ENCODE measurements at regions not wholly inside any gene's neighbourhood (a gene's known extent, or its start where the extent isn't known, plus 50 kb on each side); places are given as distances from the start of the nearest gene placed in this dataset.

DNA sequence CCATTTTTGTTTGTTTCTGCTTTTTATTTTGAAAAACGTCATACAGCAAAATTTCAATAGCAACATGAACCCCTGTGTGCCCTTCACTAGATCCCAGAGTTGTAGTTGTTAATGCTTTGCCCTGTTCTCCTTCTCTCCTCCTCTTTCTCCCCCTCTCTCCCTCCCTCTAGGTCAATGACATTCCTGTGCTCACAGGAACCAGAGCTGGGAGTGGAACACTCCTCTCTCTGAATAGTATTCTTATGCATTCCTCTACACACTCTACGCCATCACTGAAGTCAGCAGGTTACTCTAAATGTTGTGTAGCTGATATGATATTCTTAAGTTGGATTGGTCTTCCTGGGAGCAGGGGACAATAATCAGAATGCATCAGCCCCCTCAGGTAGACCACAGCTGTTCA lies 243.4 kb downstream of the SYK start:
- no peak for DNase-seq (ENCODE audit: low read depth)
- TF ChIP-seq CTCF (conservative IDR thresholded peaks at IDR 0.05; ENCODE audit: control insufficient read depth, insufficient read depth, low read depth, low read length), result no peak
- H3K4me3 ChIP-seq (ENCODE audit: control insufficient read depth, low read depth, low read length), result no peak overlapping the region

- TF ChIP-seq CTCF (conservative IDR thresholded peaks at IDR 0.05; ENCODE audit: control insufficient read depth, insufficient read depth, low read depth, low read length), result no peak
- DNase-seq (ENCODE audit: low read depth), result no peak
Observed at GRCh38 chr9:91047529-91047928, 245.9 kb downstream of the SYK start.

DNA sequence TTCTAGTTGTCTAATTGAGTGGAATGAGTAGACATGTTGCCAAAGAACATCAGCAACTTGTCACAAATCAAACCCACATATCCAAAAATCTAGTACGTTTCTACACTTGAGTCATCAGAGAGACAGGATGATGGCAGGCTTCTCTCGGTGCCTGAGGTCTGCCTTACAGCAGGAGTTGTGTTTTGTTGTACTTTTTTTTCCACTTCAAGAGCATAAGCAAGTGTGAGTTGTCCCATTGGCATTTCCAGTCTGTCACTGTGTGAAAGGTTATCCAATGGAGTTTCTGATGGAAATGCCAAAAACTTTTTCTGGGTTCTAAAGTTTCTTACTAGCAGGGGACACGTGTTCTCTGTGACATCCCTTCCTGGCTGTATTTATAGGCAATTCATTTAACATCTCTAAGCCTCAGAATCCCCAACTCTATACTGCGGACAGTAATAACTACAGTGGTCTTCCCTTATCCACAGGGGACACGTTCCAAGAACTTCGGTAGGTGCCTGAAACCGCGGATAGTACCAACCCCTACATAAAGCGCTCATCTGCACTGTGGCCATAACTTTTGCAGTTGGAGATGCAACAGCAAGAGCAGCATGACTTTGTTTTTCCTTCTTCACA lies 246.5 kb downstream of the SYK start:
- TF ChIP-seq CTCF (conservative IDR thresholded peaks at IDR 0.05; ENCODE audit: control insufficient read depth, insufficient read depth, low read depth, low read length), result no peak
- peak; percentile 92 for DNase-seq (ENCODE audit: low read depth)
- no peak overlapping the region for H3K4me3 ChIP-seq (ENCODE audit: control insufficient read depth, low read depth, low read length)

More at GRCh38 chr9:91047529-91047928, 245.9 kb downstream of the SYK start:
- no peak overlapping the region for H3K4me3 ChIP-seq (ENCODE audit: control insufficient read depth, low read depth, low read length)

DNA sequence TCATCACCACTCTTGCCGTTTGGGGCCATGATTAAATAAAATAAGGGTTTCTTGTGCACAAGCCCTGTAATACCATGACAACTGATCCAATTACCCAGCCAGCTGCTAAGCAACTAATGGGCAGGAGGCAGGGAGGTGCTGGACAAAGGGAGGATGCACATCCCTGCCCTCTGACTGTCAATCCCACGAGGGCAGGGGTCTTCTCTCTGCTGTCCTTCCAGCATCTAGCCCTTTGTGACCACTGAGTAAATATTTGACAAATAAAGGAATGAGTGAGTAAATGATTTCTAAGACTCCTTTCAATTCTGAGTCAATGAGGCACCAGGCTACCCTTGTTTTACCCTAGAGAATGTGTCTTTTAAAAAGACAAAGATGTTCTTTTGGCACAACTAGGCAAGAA lies 247.1 kb downstream of the SYK start:
- no peak overlapping the region for H3K4me3 ChIP-seq (ENCODE audit: control insufficient read depth, low read depth, low read length)
- TF ChIP-seq CTCF (conservative IDR thresholded peaks at IDR 0.05; ENCODE audit: control insufficient read depth, insufficient read depth, low read depth, low read length), result no peak
- no peak for DNase-seq (ENCODE audit: low read depth)

DNA sequence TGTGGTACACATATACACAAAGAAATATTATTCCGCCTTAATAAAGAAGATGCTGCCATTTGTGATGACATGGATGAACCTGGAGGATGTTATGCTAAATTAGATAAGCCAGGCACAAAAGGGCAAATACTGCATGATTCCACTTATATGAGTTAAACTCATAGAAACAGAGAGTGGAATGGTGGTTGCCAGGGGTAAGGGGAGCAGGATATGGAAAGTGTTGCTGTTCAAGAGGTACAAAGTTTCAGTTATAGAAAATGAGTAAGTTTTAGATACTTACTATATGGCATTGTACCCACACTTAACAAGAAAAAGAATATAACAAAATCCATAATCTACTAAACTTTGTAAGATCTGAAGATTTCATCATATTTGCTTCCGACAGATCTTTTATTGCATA lies 252.2 kb downstream of the SYK start:
- no peak for TF ChIP-seq CTCF (conservative IDR thresholded peaks at IDR 0.05; ENCODE audit: control insufficient read depth, insufficient read depth, low read depth, low read length)
- no peak overlapping the region for H3K4me3 ChIP-seq (ENCODE audit: control insufficient read depth, low read depth, low read length)
- no peak for DNase-seq (ENCODE audit: low read depth)

DNA sequence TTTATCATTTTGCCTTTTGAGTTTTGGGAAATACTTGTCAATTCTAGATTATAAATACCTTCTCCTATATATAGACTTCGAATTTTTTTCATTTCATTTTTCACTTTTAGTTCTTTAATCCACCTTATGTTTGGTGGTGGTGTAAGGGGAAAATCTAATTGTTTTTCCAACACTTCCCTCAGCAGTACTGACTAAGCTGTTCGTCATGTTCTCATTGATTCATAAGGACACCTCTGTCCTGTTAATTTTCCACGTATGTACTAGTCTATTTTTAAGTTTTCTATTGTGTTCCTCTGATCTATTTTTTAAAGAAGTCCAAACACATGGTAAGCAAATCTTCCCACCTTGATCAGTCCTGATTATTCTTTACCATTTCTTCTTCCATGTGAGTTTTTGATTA lies 254.2 kb downstream of the SYK start:
- H3K4me3 ChIP-seq (ENCODE audit: control insufficient read depth, low read depth, low read length), result no peak overlapping the region
- no peak for TF ChIP-seq CTCF (conservative IDR thresholded peaks at IDR 0.05; ENCODE audit: control insufficient read depth, insufficient read depth, low read depth, low read length)
- no peak for DNase-seq (ENCODE audit: low read depth)

DNA sequence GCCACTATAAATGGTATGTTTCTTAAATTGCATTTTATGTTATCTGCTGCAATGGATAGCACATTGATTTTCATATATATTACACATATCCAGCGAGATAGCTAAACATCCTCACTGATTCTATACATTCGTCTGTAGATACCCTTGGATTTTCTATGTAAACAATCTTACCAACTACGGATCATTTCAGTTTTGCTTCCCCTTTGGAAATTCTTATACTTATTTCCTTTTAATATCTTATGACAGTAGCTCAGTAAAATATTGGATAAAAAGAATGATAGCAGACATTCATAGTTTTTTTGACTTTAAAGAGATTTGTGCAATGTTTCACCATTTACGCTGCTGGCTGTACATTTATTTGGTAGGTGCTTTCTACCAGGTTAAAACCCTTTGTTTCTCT lies 254.9 kb downstream of the SYK start:
- DNase-seq (ENCODE audit: low read depth), result no peak
- no peak overlapping the region for H3K4me3 ChIP-seq (ENCODE audit: control insufficient read depth, low read depth, low read length)
- TF ChIP-seq CTCF (conservative IDR thresholded peaks at IDR 0.05; ENCODE audit: control insufficient read depth, insufficient read depth, low read depth, low read length), result no peak

All from fibroblast of mammary gland (primary cell).